GM12878 (cell line): ENCODE measurements at regions not wholly inside any gene's neighbourhood (a gene's known extent, or its start where the extent isn't known, plus 50 kb on each side); places are given as distances from the start of the nearest gene placed in this dataset.

Experiments used
- CTCF ChIP-seq, 3 experiments: IDR thresholded peaks in 2 of 3; conservative IDR thresholded peaks in 1 of 3; 2 replicates each; pipeline ENCODE4 v1.5.1; 2011; ENCODE audit warnings: low read depth in 3 of 3, low read length in 3 of 3, mild to moderate bottlenecking in 3 of 3, control low read depth in 2 of 3, moderate library complexity in 2 of 3, inconsistent platforms in 1 of 3, mixed read lengths in 1 of 3; ENCODE audit not compliant: control insufficient read depth in 2 of 3, insufficient read depth in 1 of 3; ENCODE audit errors: extremely low read depth in 1 of 3
- EZH2 ChIP-seq: IDR thresholded peaks from 2 replicates; pipeline ENCODE4 v1.6.1; 2012; ENCODE audit warnings: low read depth, mild to moderate bottlenecking, control low read depth, inconsistent platforms, low read length, borderline replicate concordance; ENCODE audit not compliant: control insufficient read depth
- FOS ChIP-seq: IDR thresholded peaks from 3 replicates; pipeline ENCODE4 v1.6.1; 2011; ENCODE audit warnings: borderline replicate concordance; ENCODE audit not compliant: insufficient read length; ENCODE audit errors: extremely low read depth
- FOXM1 ChIP-seq: IDR thresholded peaks from 2 replicates; pipeline ENCODE4 v1.6.1; 2012; ENCODE audit warnings: low read depth, mild to moderate bottlenecking, inconsistent platforms, low read length, moderate library complexity
- JUNB ChIP-seq: IDR thresholded peaks from 2 replicates; pipeline ENCODE4 v1.6.1; 2016; ENCODE audit warnings: antibody characterized with exemption, mild to moderate bottlenecking
- MEF2A ChIP-seq: IDR thresholded peaks from 2 replicates; pipeline ENCODE4 v1.6.1; 2011; ENCODE audit warnings: low read depth, mild to moderate bottlenecking, low read length, moderate library complexity; ENCODE audit not compliant: insufficient read depth
- PML ChIP-seq: IDR thresholded peaks from 2 replicates; pipeline ENCODE4 v1.6.1; 2012; ENCODE audit warnings: low read length, inconsistent platforms
- POLR2A ChIP-seq: IDR thresholded peaks from 2 replicates; pipeline ENCODE4 v1.6.1; 2011; ENCODE audit warnings: low read depth, mild to moderate bottlenecking, low read length
- RCOR1 ChIP-seq: conservative IDR thresholded peaks from 2 replicates; pipeline ENCODE4 v1.6.1; 2012; ENCODE audit warnings: low read depth, low read length, improper control_type of control experiment
- SIN3A ChIP-seq: IDR thresholded peaks from 2 replicates; pipeline ENCODE4 v1.6.1; 2012; ENCODE audit warnings: low read depth, low read length, improper control_type of control experiment
- SPI1 ChIP-seq: IDR thresholded peaks from 2 replicates; pipeline ENCODE4 v1.6.1; 2011; ENCODE audit warnings: low read depth, mild to moderate bottlenecking, low read length, moderate library complexity, borderline replicate concordance; ENCODE audit not compliant: insufficient read depth
- SRF ChIP-seq, 2 experiments: IDR thresholded peaks; 2 replicates each; pipeline ENCODE4 v1.6.1; 2011; ENCODE audit warnings: low read depth in 2 of 2, low read length in 2 of 2, mild to moderate bottlenecking in 1 of 2, moderate library complexity in 1 of 2
- TCF12 ChIP-seq: IDR thresholded peaks from 2 replicates; pipeline ENCODE4 v1.6.1; 2011; ENCODE audit warnings: low read depth, mild to moderate bottlenecking, low read length
- ZSCAN29 ChIP-seq: fragments of 450-650 bp; IDR thresholded peaks from 2 replicates; pipeline ENCODE4 v1.6.1; 2017; ENCODE audit warnings: mild to moderate bottlenecking, moderate library complexity

- TF ChIP-seq RCOR1: no peak
- no peak for TF ChIP-seq TCF12
- TF ChIP-seq FOS: no peak
- TF ChIP-seq CTCF (IDR thresholded peaks at IDR 0.05 in 2 of 3, conservative IDR thresholded peaks at IDR 0.05 in 1 of 3; ENCODE audit: control insufficient read depth in 2 of 3, extremely low read depth in 1 of 3, insufficient read depth in 1 of 3, low read depth in 3 of 3, low read length in 3 of 3): no peak
- no peak for TF ChIP-seq ZSCAN29
- TF ChIP-seq PML: no peak
- no peak for TF ChIP-seq POLR2A
- TF ChIP-seq SIN3A: no peak
- TF ChIP-seq MEF2A: no peak
- TF ChIP-seq JUNB: no peak
- TF ChIP-seq FOXM1: no peak
- TF ChIP-seq SRF (IDR thresholded peaks at IDR 0.05; ENCODE audit: low read depth in 2 of 2, low read length in 2 of 2): no peak
- no peak for TF ChIP-seq SPI1
- no peak for TF ChIP-seq EZH2
Measured at GRCh38 chr12:74235342-74235741, 302.3 kb upstream of the ATXN7L3B start.
